Epidermal melanocyte (primary cell): ENCODE measurements at regions not wholly inside any gene's neighbourhood (a gene's known extent, or its start where the extent isn't known, plus 50 kb on each side); places are given as distances from the start of the nearest gene placed in this dataset.
A peak's percentile ranks its signal among the peaks of the same experiment; 100 is the strongest.
"Not testable (repeated sequence)": the region's sequence is repeated elsewhere in the genome, so short reads cannot be mapped to it uniquely, and the experiment has no call there.

Source experiments
- DNase-seq: peaks from one replicate; pipeline ENCODE4 v3.0.0; 2011; ENCODE audit warnings: low spot score; ENCODE audit not compliant: insufficient read length

GRCh38 chr6:27096834-27097511, 150.5 kb upstream of the PRSS16 start:
- peak; percentile 20 for DNase-seq

DNA sequence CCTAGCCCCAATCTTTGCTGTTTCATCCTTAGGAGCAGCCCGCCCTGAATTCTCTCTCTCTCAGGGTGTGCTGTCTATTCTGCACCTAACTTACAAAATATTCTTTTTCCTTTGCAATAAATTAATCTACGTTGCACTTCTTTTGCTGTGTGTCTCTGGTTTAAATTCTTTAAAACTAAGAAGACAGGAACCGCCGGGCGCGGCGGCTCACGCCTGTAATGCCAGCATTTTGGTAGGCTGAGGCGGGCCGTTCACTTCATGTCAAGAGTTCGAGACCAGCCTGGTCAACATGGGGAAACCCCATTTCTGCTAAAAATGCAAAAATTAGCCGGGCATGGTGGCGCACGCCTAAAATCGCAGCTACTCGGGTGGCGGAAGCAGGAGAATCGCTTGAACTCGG, 148.5 kb upstream of the PRSS16 start:
- no peak for DNase-seq

- DNase-seq, result no peak
Measured at GRCh38 chr6:27100921-27101320, 146.6 kb upstream of the PRSS16 start.

DNA sequence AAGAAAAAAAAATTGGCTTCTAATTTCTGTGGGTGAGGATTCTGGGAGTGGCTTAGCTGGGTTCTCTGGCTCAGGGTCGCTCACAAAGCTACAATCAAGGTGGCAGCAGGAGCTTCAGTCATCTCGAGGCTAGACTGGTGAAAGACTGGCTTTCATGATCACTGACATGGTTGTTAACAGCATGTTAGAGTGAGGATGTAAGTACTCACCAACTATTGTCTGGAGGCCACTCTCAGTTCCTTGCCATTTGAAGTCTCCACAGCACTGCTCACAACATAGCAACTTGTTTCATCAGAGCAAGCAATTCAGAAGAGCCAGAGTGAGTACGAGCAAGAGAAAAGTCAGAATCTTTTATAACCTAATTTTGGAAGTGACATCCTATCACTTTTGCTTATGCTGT, 145.7 kb upstream of the PRSS16 start:
- no peak for DNase-seq

- no peak for DNase-seq
Measured at GRCh38 chr6:27106382-27106781, 141.1 kb upstream of the PRSS16 start.

DNA sequence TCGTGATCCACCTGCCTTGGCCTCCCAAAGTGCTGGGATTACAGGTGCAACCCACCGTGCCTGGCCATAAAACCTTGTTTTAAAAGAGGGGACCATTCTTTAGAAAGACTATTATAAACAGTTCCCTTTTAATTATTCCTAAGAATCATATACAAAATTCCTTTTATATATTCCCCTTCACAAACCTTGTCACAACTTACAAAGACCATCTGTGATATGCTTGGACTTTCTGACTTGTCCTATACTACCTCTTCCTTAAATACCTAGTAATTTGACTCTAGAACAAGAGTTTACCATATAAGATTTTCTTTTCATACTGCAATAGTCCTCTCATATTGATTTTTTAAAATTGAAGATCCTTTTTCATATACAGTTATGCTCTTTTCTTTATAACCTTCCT, 135.8 kb upstream of the PRSS16 start:
- no peak for DNase-seq

GRCh38 chr6:27112974-27113373, 134.5 kb upstream of the PRSS16 start:
- no peak for DNase-seq

- DNase-seq, result no peak
Measured at GRCh38 chr6:27119329-27119728, 128.2 kb upstream of the PRSS16 start.

DNA sequence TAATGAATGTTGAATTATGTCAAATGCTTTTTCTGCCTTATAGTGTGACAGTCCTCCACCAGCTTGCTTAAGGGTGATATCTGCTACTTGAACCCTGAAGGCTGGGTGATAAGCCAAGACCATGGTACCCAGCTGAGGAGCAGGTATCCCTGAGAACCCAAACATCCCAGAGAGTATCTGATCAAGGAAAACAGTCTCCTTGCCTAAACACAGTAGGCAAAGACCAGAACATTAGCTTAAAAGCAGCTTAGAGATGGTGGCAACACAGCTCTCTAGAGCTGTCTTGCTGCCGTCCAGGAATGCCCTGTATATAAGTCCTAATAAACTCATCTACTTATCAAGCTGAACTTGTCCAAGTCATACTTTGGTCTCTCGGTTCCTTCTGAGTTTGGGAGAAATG, 127.7 kb upstream of the PRSS16 start:
- DNase-seq, result no peak

- no peak for DNase-seq
Measured at GRCh38 chr6:27121640-27122039, 125.9 kb upstream of the PRSS16 start.

DNA sequence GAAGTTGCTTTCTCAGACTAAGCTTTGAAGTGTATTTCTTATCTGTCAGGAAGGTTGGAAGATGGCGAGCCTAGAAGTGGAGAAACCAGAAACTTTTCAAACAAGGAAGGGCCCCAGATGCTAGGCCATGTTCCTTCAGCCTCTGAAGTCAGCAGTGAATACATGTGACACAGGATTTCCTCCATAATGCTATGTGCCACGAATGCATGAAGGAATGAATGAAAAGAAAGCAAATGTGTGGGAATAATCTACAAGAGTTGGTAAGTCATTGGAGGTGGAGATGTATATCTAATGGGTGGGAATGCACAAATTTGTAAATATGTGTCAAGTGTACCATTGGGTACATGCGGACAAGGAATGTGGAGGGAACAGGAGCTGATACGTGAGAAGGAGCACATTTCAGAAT, 123.2 kb upstream of the PRSS16 start:
- DNase-seq, result no peak

GRCh38 chr6:27126046-27126814, 121.3 kb upstream of the PRSS16 start:
- no peak for DNase-seq

DNA sequence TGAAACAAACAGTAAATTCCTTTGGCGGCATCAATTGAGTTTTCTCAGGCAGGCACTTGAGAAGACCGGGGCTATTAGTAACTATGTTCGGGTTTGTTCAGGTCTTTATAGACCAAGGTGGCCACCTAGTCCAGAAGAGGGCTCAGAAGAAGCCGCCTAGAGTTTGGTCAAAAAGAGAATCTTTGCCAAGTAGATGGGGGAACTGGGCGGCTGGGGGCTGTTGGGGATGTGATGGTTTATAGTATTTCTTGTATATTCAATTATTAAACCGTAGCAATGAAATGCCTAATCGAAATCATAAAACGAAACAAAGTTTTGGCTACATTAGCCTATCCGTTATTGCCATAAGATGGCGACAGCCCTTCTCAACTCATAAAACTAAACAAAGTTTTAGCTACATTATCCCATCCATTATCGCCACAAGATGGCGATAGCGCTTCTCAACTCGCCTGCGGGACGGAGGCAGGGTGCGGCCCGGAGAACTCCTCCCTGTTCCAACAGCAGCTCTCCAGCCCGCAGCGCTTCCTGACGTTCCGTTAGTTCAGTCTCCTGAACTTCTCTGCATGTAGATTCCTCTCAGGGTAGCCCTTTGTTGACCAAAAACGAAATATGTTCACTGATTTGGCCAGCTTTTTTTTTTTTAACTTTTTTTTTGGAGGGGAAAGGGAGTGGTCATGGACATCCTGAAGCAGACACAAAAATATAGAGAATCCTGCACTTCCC, 120.5 kb upstream of the PRSS16 start:
- peak; percentile 60 for DNase-seq

GRCh38 chr6:27127874-27128273, 119.6 kb upstream of the PRSS16 start:
- DNase-seq, result not testable (repeated sequence)

DNA sequence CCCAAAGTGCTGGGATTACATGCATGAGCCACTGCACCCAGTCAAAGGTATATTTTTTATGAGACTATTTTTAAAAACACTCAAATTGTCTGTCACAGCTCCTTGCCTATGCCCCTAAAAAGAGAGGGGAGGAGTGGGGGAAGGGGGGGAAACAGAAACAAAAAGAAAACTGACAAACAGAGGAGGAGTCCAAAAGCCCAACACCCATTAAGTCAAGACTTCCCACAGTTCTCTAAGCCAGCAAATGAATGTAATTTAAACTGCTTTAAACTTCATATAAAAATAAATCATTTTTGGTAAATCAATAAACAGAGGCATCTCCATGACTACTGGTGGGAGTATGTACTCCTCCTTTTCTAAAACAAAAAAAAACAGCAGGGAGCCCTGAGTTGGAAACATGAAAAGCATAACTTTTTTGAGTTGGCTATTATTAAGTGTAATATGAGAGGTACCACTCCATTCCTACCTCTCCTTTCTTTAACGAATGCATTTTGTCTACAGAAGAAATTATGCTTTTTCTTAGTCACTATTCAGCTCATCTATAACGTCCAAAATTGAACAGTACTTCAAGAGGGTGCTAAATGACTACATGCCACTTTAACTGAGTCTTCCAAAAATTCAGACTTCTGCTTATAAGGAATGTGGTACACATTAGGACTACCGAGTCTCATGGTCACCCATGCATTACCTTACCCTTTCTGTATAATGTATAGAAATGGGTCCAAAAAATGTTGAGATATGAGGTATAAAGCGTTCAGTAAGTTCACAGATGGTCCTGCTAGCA, 119.0 kb upstream of the PRSS16 start:
- DNase-seq, result no peak

DNA sequence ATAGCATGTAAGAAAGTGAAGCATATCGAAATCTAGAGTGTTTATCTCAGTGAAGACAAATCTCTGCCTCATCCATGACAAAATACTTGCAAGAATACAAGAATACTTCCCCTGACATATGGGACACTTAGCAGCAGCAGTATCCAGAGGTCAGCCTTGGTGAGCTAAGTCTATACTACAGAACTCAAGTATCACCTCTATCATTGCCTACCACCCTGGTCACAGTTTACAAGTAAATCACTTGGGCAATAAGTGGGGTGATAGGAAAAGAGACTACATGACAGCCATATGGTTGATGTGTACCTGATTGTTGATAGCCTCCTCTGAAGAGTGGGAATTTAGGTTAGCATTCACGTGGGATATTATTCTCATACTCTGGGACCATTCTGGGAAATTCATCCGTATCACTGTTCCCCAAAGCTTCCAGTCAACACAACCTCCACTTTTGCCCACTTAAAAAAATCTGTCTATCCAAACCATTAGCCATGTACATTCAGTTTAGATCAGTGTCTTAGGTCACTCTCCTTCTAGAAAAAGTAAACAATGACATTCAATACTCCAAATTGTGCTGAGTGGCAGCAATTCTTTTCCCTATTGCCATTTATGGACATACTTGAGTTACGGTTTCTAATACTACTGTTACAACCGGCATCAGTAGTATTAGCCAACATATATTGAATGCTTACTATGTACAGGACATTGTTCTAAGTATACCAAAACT, 118.2 kb upstream of the PRSS16 start:
- no peak for DNase-seq

- no peak for DNase-seq
Measured at GRCh38 chr6:27129917-27130316, 117.6 kb upstream of the PRSS16 start.

DNA sequence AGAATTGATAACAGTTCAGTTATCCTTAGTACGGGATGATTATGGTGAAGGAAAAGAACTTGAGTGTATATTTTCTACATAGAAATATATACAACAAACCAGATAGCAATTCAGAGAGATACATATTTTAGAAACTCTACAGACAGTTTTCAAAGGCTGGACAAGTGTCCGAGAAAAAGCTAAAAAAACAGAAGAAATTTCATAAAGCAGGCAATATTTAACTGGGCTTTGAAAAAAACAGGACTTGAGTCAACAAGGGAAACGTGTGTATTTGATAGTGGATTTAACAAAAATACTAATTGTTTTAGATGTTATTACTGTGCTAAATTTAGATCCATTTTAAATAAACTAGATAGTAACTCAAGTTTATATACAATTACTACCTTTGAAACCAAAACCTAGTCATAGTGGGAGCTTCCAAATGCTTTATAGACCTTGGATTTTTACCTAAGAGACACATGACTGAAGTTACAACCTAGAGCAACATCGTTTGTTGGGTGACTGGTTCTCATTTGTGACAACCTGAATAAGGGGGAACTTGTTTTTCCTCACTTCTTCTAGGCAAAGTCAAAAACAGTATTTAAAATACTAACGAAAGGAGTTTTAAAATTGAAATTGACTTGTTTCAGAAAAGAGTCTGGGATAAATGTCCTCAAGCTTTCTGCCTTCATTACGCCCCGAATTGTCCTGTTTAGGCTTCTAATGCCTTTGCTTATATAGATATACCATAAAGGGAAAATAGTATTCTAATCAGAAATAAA, 116.7 kb upstream of the PRSS16 start:
- DNase-seq, result no peak

DNA sequence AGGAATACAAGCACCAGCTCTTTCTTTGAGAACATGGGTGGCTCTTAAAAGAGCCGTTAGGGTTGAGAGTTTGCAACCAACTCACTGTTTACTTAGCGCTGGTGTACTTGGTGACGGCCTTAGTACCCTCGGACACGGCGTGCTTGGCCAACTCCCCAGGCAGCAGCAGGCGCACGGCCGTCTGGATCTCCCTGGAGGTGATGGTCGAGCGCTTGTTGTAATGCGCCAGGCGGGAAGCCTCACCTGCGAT, 115.3 kb upstream of the PRSS16 start:
- DNase-seq, result not testable (repeated sequence)

- DNase-seq, result peak; percentile 91
Measured at GRCh38 chr6:27132532-27133280, 114.8 kb upstream of the PRSS16 start.
